ENCODE measurements at regions not wholly inside any gene's neighbourhood (a gene's known extent, or its start where the extent isn't known, plus 50 kb on each side); places are given as distances from the start of the nearest gene placed in this dataset.

GRCh38 chr6:140320081-140321080, 945.9 kb upstream of the CITED2 start:
- DNase-seq (ENCODE audit: low read depth), result no peak

- DNase-seq (ENCODE audit: low read depth), result peak; percentile 25
Measured at GRCh38 chr6:140319209-140319608, 944.8 kb upstream of the CITED2 start.

GRCh38 chr6:140318408-140318807, 944.0 kb upstream of the CITED2 start:
- no peak for DNase-seq (ENCODE audit: low read depth)

GRCh38 chr6:140317950-140318349, 943.5 kb upstream of the CITED2 start:
- no peak for DNase-seq (ENCODE audit: low read depth)

- DNase-seq (ENCODE audit: low read depth), result no peak
Measured at GRCh38 chr6:140316966-140317365, 942.5 kb upstream of the CITED2 start.

GRCh38 chr6:140314682-140315081, 940.2 kb upstream of the CITED2 start:
- no peak for DNase-seq (ENCODE audit: low read depth)

GRCh38 chr6:140311146-140311545, 936.7 kb upstream of the CITED2 start:
- DNase-seq (ENCODE audit: low read depth), result no peak

GRCh38 chr6:140303218-140303949, 928.9 kb upstream of the CITED2 start:
- no peak for DNase-seq (ENCODE audit: low read depth)

- no peak for DNase-seq (ENCODE audit: low read depth)
Measured at GRCh38 chr6:140300331-140300730, 925.9 kb upstream of the CITED2 start.

- DNase-seq (ENCODE audit: low read depth), result no peak
Measured at GRCh38 chr6:140289186-140289585, 914.7 kb upstream of the CITED2 start.

GRCh38 chr6:140285998-140286690, 911.7 kb upstream of the CITED2 start:
- DNase-seq (ENCODE audit: low read depth), result no peak

GRCh38 chr6:140285471-140285870, 911.0 kb upstream of the CITED2 start:
- no peak for DNase-seq (ENCODE audit: low read depth)

- DNase-seq (ENCODE audit: low read depth), result no peak
Measured at GRCh38 chr6:140284871-140285270, 910.4 kb upstream of the CITED2 start.

- DNase-seq (ENCODE audit: low read depth), result no peak
Measured at GRCh38 chr6:140283197-140283596, 908.7 kb upstream of the CITED2 start.

GRCh38 chr6:140281767-140282166, 907.3 kb upstream of the CITED2 start:
- no peak for DNase-seq (ENCODE audit: low read depth)

GRCh38 chr6:140281236-140281635, 906.8 kb upstream of the CITED2 start:
- DNase-seq (ENCODE audit: low read depth), result no peak

GRCh38 chr6:140276719-140277118, 902.3 kb upstream of the CITED2 start:
- no peak for DNase-seq (ENCODE audit: low read depth)

GRCh38 chr6:140276133-140276532, 901.7 kb upstream of the CITED2 start:
- DNase-seq (ENCODE audit: low read depth), result no peak

GRCh38 chr6:140275725-140276124, 901.3 kb upstream of the CITED2 start:
- DNase-seq (ENCODE audit: low read depth), result no peak

- no peak for DNase-seq (ENCODE audit: low read depth)
Measured at GRCh38 chr6:140274548-140274947, 900.1 kb upstream of the CITED2 start.

GRCh38 chr6:140271759-140272377, 897.4 kb upstream of the CITED2 start:
- no peak for DNase-seq (ENCODE audit: low read depth)

- DNase-seq (ENCODE audit: low read depth), result no peak
Measured at GRCh38 chr6:140269591-140270165, 895.2 kb upstream of the CITED2 start.
